HG03139 (cell line): ENCODE measurements at regions not wholly inside any gene's neighbourhood (a gene's known extent, or its start where the extent isn't known, plus 50 kb on each side); places are given as distances from the start of the nearest gene placed in this dataset.

Source experiments
- ATAC-seq: cut with Tn5 transposase; IDR thresholded peaks from one replicate; pipeline ENCODE4 v1.9.1; 2021; ENCODE audit not compliant: unreplicated experiment

DNA sequence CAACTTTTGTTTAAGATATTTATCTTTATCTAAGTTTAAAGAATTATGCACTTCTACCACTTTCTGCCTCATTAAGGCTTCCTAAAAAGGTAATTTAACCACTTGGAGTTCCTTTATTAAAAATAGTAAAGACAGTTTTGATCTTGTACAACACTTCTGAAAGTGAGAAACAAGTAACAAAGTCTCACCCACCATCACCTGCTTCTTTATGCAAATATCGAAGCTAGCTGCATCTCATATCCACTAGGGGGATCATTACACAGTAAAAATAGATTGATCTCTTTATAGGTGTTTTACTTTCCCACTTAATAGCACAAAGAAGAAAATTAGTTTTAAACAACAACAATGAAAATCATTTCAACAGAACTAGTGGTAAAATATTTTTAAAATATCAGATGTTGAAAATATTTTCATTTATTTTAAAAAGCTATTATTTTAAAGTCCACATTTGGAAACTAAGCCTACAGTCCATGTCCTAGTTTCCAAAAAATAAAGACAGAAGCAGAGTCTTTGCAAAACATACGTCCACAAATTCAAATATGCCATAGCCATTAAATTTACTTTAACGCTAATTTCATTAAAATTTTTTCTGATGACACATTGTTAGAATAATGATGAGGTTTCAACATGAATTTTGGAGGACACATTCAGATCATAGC is 160.0 kb upstream of the SOX5 start:
- ATAC-seq: peak; percentile 99

DNA sequence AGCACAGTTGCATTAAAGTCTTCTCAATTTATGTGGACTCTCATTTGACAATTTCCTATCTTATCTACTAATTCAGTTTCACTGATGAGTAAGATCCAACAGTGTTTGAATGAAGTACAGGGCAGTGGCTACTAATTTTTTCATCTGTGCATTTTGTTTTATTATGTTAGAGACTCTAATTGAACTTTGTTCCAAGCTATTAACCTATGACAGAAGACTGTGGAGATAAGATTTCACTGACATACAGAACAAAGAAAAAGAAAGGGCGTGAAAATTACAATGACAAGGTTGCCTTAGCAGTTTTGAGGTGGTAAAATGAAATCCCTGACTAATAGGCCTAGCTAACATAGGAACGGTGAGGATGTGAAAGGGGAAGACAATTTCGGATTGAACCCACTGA is 153.2 kb upstream of the SOX5 start:
- no peak for ATAC-seq

DNA sequence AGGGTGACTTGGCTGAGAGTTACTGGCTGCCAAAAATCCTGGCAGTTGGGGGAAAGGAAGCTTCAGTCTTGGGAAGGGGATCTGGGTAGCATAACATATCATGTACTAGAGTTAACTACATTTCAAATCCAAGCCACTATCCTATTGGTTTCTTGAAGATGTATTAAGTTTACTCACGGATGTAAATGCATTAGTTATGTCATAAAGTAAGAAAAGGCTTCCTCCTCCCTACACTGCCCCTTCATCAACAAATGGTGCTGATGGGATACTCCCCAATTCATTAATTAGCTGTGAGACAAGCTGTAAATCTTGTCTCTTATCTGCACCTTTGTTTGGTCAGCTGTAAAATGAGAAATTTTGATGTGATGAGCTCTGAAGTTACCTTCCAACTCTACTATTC is 150.1 kb upstream of the SOX5 start:
- no peak for ATAC-seq

DNA sequence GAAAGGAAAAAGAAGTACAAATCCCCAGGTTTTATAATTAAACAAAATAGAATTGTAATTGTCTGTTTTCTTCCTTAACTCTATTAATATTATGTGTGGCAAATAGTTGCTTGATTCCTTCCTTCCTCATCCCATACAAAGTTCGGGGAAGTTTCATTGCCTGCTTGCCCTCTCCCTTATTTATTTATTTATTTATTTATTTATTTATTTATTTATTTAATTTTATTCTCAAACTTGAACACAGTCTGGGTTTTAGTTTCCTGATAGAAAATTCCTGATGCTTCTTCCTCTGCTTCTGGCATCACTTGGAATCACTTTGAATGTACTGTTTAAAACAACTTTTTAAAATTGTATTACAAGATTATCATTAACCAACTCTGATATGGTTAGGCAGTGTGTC is 145.8 kb upstream of the SOX5 start:
- no peak for ATAC-seq

DNA sequence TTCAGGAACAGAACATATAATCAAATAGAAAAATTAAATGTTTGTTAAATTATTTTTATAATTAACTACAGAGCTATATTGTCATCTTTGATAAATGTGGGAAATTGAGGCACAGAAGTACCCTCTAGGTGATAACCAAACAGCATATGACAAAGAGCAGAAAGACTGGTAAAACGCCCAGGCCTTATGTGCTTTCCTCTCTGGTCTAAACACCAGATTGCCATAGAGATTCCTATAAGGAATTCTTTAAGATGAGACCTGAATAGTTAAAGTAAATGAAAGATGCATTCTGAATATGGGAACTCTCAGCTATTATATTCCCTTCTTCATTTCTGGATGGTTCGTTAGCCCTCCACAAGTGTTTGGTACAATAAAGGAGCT is 140.0 kb upstream of the SOX5 start:
- no peak for ATAC-seq

DNA sequence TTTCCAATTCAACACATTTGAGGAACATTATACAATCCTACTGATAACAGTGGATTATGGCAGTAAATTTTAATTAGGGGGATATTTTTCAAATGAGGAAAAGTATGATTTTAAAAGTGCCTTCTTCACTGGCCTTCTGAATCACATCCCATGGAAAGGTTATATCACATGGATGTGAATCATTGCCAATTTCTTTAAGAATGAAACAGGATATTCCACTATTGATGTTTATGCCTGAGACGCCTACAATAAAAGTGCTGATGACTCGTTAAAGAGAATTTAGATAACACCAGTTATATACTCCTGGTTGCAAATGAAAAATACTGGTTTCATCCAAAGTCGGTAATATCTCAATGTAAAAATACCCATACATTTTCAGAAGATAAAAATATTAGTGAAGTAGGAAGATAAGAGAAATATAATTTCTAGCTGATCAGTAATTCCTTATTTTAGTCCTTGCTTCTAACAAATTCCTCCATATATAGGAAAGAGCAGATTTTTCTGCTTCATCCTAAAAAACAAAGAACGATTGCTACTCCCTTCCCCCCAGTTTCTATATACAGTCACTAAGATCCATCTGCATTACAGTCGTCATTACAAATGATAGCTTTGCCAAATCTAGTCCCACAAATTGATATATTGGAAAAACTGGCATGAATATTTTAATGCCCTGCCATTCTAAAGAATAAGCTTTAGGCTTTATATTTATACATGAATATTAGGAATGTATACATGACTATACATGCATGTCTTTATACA is 139.5 kb upstream of the SOX5 start:
- no peak for ATAC-seq

DNA sequence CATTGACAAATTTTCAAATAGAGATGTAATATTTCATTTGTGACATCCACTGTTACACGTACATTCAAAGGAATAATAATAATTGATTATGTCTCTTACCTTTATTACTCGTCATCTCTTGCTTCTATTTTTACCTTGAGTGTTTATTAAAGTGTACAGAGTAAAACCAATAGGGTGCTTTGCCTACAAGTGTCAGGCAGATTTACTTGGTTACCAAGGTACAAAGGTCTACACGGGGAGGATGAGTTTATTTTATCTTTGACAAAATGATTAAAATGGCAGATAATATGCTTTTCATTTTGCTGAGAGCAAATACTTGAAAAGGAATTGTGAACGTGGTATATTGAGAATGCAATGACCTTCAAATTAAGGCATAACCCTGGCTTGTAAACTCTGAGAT is 137.8 kb upstream of the SOX5 start:
- ATAC-seq: no peak

DNA sequence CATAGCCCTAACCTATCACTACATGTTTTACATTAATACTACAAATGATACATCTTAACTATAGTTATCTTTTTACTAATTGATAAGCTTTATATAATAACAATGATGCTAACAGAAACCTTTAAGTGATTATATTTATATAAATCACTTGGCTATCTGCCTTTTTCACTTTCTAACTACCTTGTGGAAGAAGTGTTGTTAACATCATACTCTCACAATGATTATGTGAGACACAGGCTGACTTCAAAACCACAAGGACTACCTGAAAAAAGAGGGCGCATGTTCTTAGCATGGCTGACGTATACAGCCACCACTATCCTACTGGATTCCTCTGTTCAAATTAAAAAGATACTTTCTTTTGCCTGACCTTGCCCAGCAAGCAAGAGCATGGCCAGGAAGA is 135.3 kb upstream of the SOX5 start:
- ATAC-seq: no peak

DNA sequence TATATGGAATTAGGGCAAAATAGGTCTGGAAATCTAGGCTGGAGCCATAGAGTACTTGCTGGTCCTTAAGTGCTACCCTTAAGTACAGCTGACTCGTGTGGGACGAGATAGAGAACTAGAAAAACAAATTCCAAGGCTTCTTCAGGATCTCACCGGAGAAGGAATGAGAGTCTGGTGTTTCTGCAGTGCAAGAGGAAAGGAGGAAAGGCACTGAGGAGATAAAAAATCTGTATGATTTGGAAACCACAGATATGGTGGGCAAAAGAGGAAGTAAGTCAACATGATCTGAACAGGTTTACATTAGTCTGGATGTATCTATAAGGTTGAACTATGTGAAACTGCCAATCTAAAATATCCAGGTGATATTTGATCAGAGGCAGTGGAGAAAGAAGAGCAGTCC is 134.4 kb upstream of the SOX5 start:
- no peak for ATAC-seq

DNA sequence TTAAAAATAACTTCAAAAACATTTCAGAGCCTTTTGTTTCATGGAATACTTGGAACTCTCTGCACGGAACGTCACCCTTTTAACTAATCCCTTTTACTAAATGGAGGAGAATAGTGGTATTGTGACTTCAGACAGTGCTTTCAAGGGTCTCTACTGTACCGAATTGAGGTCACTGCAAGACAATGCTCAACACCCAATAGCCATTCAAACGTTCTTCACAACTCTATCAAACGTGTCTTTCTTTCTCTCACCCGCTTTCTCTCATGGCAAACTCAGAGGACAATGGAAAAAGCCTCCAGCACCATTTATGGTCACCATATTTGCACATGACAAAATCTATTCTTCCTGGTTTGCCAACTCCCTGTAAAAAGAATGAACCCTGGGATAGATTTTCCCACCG is 132.1 kb upstream of the SOX5 start:
- ATAC-seq: no peak

DNA sequence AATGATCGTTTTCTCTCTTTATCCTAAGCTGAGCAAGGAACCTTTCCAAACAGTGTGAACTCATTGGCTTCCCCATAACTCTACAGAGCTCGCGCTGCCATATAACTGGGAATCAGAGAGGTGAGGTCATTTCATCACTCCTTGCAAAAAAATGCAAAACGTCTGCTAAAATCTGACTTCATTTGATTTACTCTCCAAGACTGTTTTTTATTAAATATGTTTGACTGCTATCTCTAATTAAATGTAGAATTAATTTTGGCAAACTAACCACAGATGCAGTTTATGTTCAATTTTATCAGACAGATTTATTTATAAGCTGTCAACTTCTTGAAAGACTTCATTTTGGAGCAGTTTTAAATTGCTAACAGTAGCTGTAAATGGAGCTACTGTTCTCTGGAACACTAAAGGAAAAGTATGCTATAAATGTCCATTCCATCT is 131.6 kb upstream of the SOX5 start:
- no peak for ATAC-seq

DNA sequence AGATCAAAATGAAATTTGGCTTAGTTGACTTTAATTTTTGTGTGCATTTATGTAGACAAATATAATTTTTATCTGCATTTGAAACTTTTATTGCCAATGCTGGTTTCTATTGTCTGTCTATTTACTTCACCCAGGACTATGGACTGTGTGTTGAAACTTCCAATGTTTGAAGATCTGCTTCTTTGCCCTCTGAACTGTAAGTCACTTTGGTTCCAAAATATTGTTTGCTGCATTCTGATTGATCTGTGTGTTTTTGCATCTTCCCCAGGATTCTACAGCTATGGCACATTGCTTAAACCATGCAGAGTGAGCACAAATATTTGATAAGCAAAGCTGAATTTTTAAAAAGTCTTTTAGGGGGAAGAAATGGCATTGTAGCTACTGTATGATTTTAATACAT is 131.0 kb upstream of the SOX5 start:
- no peak for ATAC-seq

DNA sequence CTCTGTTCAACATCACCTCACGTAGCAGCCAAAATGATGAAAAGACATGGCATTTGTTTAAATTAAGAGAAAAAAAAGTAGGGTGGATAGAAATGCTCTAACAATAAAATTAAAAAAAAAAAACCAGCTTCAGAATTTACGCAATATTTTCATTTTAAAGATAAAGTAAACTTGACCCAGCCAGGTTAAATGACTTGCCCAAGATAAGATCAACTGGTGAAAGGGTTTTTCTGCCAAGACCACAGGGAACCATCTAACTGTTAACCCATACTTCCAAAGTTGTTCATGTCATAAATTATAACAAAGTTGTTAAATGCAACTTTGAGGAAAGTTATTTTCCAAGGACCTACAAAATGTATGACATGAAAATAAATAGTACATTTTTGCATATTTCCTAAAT is 129.6 kb upstream of the SOX5 start:
- no peak for ATAC-seq

DNA sequence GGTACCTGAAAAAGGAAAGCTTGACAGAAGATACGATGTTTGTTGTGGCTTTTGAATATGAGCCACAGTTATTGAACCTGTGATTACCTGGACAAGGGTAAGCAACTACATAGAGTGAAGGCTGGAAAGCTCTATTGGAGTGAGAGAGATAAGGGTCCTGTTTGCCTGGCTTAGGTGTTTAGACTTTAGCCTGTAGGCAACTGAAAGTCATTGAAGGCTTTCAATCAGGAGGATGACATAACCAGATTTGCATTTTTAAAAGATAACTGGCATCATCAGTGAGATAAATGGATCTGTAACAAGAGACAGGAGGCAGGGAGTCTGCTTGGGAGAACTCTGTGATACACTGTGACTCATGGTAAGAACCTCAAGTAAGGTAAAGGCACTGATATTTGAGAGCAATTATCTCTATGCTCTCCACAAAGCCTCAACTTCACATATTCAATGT is 128.9 kb upstream of the SOX5 start:
- no peak for ATAC-seq

DNA sequence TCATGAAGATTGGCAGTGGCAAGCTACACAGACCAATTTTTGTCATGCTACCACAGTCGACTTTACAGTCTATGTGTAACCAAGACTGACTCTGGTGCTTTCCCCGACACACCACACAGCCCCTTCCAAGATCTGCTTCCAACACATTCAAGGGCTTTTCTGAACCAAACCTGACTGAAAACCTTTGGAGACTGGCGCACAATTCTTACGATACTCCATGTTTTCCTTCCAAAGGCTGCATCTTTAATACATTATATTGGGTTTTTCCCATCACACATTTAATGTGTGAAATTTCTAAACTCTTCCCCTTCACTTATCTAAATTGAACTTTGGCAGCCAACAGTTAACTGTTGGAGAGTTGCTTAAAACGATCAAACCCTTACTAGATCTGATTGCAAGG is 127.7 kb upstream of the SOX5 start:
- no peak for ATAC-seq

DNA sequence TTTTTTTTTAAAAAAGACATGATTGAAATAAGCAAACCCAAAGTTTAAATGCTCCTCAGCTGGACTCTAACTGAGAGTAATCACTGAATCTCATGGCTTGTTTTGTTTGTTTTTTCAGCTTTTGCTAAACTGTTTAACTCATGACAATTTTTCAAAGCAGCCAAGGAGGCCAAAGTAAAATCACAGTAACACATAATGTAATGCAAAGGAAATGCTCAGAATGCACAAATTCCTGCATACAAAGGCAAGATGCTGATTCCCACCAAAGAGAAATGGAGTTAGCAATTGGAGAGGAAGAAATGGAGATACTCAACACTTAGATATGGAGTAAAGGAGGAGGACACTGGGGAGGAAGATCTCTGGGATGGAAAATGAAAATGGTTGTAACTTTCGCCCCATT is 126.2 kb upstream of the SOX5 start:
- ATAC-seq: no peak

DNA sequence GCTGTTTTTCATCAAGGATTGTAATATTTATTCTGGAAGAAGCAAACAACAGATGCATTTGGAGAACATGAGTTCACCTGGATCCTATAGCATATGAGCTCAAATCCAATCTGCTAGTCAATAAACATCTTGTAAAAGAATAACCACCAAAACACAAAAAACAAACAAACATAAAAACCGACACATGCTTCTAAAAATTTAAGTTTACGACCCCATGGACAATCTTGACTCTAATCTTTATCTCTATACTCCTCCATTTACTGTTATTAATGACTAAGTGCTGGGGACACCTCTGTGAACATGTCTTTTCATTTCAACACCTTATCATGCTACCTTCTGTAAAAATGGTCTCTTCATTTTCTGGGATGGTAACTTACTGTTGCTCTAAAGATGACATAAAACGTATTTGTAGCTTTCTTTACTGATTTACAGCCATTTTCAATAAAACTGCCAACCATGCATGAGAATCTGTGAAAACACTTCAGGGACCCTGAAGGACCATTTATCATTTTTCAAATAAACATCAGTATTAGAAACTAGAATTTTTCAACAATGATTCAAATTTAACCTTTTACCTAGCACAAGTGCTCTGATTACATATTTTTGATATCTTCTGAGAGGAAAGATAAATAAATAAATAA is 123.8 kb upstream of the SOX5 start:
- ATAC-seq: no peak

DNA sequence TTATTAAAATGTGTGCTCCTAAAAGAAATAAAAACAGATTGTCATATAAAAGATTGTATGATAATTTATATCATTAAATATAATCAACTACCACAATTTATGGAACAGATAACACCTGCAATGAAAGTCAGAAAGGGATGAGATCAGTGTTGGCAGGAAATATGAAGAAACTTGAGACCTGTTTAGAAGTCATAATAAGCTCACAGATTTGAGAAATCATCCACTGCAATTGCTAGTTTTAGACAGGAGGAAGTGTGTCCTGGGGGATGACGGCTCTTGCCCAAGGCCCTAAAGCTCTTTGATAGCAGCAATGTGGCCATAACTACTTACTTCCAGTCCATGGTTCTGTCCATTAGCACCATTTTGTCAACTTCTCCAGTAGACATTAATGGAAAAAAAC is 122.8 kb upstream of the SOX5 start:
- no peak for ATAC-seq

DNA sequence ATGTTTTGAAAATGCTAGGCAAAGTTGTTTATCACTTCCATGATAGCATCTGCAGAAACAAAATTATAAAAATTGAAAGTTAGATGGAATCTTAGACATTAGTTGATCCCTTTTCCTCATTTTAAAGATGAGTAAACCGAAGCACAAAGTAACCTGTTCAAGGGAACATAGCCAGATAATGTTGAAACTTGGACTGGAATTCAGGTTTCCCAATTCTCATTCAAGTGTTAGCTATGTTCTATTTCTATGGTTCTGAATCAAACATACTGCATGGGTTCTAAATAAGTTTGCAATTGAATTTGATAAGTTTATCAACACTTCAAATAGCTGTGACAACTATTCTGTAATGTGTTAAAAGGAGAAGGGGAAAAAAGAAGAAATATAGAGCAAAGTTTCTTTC is 122.4 kb upstream of the SOX5 start:
- ATAC-seq: no peak

DNA sequence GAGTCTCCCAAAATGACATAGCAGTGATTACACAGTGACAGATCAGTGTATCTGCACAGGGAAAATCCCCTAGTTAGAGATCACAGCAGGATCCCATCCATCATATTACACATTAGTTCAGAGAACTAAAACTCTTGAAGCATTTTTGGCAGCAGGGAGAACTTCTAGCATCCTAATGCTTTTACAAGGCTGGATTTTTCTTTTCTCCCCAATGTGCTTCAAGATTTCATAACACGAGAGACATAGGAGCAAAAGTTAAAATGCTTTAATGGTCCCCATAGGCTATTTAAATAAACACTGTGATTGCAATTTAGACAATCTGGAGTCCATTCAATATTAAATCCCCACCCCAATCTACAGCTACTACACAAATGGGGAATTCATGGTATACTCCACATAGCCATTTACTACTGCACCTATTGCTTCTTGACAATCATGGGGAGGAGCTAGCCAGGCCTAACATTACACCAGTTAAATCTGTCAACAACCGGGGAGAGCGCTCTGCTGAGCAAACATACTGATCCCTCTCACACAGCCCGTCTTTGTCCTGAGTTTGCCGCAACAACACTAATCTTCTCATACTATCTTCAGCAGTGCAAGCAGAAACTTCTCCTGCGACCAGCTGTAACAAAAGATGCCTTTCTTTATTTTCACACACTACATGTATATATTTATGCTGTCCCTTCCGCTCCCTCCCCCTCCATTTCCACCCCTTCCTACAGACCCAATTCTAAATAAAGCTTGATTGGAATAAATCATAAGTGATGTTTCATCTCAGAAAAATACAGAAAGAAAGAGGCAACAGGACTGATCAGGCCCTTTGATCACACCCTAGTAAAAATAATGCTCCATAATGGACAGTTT is 120.3 kb upstream of the SOX5 start:
- ATAC-seq: no peak

DNA sequence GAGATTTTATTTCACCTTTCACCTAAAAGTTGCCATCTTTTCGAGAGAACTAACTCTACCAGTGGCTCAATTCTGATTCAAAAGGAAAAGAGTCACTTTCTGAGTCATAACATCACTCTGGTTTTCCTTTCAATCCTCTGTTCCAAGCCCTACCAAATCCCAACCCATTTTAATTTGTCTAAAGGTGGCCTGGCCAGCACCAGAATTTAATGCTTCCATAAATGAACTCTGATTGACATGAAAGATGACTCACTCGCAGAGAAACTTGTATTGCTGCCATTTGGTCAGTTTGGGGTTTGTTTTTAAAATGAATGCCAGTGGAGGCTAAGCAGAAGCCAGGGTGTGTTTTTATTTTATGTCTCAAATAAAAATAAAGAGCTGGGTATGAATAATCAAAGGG is 117.4 kb upstream of the SOX5 start:
- ATAC-seq: no peak
